Vagina (tissue), 2 donors: ENCODE measurements at regions not wholly inside any gene's neighbourhood (a gene's known extent, or its start where the extent isn't known, plus 50 kb on each side); places are given as distances from the start of the nearest gene placed in this dataset.
"Not testable (repeated sequence)": the region's sequence is repeated elsewhere in the genome, so short reads cannot be mapped to it uniquely, and the experiment has no call there.

Source experiments
- DNase-seq, 2 donors: peaks; one replicate each; pipeline ENCODE4 v3.0.0-alpha.2; 2017; ENCODE audit errors: extremely low spot score in 2 of 2
- H3K27ac ChIP-seq: fragments of 200-600 bp; sonication (generic); one replicate; pipeline ENCODE4 v1.5.1; 2019
- H3K27me3 ChIP-seq: fragments of 200-600 bp; sonication (generic); one replicate; pipeline ENCODE4 v1.5.1; 2019
- H3K36me3 ChIP-seq, 2 donors: fragments of 200-600 bp; sonication (generic); one replicate each; pipeline ENCODE4 v1.5.1; 2017 to 2019
- H3K4me1 ChIP-seq: fragments of 200-600 bp; sonication (generic); one replicate; pipeline ENCODE4 v1.5.1; 2019
- H3K4me3 ChIP-seq, 2 donors: fragments of 200-600 bp; sonication (generic); 1 replicate in 1 of 2; 2 replicates in 1 of 2; pipeline ENCODE4 v1.5.1; 2016 to 2019
- H3K9me3 ChIP-seq: fragments of 200-600 bp; sonication (generic); one replicate; pipeline ENCODE4 v1.5.1; 2019
- POLR2A ChIP-seq, 2 donors: fragments of 450-650 bp; IDR thresholded peaks; one replicate each; pipeline ENCODE4 v1.6.1; 2017; ENCODE audit warnings: antibody characterized with exemption in 2 of 2, mild to moderate bottlenecking in 2 of 2, moderate library complexity in 2 of 2
- POLR2AphosphoS5 ChIP-seq, 2 donors: sonication (generic); formaldehyde crosslinking; IDR thresholded peaks; one replicate each; pipeline ENCODE4 v1.9.0; 2017; ENCODE audit warnings: antibody characterized with exemption in 2 of 2, mild to moderate bottlenecking in 2 of 2, low read depth in 1 of 2; ENCODE audit not compliant: insufficient read depth in 1 of 2
- intact Hi-C: fragments of 100-400 bp; cut with DNase I; formaldehyde crosslinking; loops from one replicate; pipeline ENCODE4 v1.15.1; 2023
- TF ChIP-seq, protein P1 (sequence below), 3 experiments: fragments of 450-650 bp in 2 of 3; fragments of 200-600 bp in 1 of 3; sonication (generic) in 1 of 3; IDR thresholded peaks; one replicate each; pipeline ENCODE4 v1.5.1; 2017 to 2019; ENCODE audit warnings: antibody characterized with exemption in 3 of 3, mild to moderate bottlenecking in 2 of 3, moderate library complexity in 2 of 3

DNA sequence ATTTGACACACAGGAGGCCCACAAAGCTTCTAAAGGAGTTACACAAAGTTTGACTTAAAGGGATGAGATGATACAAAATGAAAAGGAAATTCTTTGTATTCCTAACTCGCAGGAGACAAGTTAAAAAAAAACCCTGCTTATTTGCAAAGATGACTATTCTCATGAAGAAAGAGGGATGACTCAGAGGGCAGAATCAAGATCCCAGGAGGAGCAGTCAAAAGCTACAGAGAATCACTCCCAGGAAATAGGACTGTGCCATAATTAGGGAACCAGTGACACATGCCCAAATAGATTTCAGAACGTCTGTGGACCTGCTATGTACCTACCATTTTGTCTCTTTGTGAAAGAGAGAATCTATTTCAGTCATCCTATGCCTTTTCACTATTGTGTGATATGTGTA is 103.5 kb upstream of the ARRDC3 start:
- no peaks in the 10 kb centered on the region for H3K9me3 ChIP-seq
- no peak overlapping the region for H3K4me3 ChIP-seq
- TF ChIP-seq, protein P1, sequence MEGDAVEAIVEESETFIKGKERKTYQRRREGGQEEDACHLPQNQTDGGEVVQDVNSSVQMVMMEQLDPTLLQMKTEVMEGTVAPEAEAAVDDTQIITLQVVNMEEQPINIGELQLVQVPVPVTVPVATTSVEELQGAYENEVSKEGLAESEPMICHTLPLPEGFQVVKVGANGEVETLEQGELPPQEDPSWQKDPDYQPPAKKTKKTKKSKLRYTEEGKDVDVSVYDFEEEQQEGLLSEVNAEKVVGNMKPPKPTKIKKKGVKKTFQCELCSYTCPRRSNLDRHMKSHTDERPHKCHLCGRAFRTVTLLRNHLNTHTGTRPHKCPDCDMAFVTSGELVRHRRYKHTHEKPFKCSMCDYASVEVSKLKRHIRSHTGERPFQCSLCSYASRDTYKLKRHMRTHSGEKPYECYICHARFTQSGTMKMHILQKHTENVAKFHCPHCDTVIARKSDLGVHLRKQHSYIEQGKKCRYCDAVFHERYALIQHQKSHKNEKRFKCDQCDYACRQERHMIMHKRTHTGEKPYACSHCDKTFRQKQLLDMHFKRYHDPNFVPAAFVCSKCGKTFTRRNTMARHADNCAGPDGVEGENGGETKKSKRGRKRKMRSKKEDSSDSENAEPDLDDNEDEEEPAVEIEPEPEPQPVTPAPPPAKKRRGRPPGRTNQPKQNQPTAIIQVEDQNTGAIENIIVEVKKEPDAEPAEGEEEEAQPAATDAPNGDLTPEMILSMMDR (IDR thresholded peaks at IDR 0.05): no peak
- TF ChIP-seq POLR2A (IDR thresholded peaks at IDR 0.05) (no peak), POLR2AphosphoS5 (IDR thresholded peaks at IDR 0.05; ENCODE audit: insufficient read depth in 1 of 2, low read depth in 1 of 2) (no peak)
- intact Hi-C loops: no loop called here
- H3K36me3 ChIP-seq: no peaks in the 10 kb centered on the region
- H3K27ac ChIP-seq: no peak overlapping the region
- H3K27me3 ChIP-seq: no peaks in the 10 kb centered on the region
- no peak for DNase-seq
- H3K4me1 ChIP-seq: no peaks in the 10 kb centered on the region

DNA sequence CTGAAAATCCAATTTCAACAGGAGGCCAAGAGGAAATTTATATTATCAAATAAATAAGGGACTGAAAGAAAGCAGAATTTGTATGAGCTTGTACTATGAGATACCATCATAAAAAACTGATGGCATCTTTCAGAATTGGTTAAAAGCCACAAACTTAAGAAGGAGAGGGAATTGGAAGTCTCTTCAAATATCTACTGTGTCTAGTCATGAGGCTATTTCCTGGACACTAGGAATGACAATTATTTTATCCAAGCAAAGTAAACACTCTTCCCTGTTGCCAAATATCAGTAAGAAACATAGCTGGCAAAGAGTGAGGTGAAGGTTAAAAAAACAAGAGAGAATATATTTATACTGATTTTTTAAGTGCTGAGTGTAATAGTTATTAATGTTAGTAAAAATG is 101.5 kb upstream of the ARRDC3 start:
- DNase-seq: no peak
- H3K27ac ChIP-seq: no peak overlapping the region
- H3K9me3 ChIP-seq: no peaks in the 10 kb centered on the region
- intact Hi-C loops: no loop called here
- H3K4me1 ChIP-seq: no peaks in the 10 kb centered on the region
- H3K36me3 ChIP-seq: no peaks in the 10 kb centered on the region
- no peaks in the 10 kb centered on the region for H3K27me3 ChIP-seq
- TF ChIP-seq, protein P1 (IDR thresholded peaks at IDR 0.05): no peak
- TF ChIP-seq POLR2AphosphoS5 (IDR thresholded peaks at IDR 0.05; ENCODE audit: insufficient read depth in 1 of 2, low read depth in 1 of 2): no peak
- no peak for TF ChIP-seq POLR2A (IDR thresholded peaks at IDR 0.05)
- no peak overlapping the region for H3K4me3 ChIP-seq

DNA sequence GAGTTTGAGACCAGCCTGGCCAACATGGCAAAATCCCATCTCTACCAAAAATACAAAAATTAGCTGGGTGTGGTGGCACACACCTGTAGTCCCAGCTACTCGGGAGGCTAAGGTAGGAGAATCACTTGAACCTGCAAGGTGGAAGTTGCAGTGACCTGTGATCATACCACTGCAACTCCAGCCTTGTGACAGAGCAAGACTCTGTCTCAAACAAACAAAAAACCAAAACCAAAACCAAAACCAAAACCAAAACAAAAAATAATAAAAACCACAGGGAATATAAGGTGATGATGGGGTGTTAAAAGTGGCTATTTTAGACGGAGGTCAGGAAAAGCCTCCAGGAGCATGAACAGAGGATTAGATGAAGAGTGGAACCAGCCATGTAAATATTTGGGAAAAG is 96.3 kb upstream of the ARRDC3 start:
- H3K9me3 ChIP-seq, H3K27me3 ChIP-seq, H3K27ac ChIP-seq, intact Hi-C loops, H3K4me1 ChIP-seq, H3K4me3 ChIP-seq, H3K36me3 ChIP-seq, DNase-seq: not testable (repeated sequence)

DNA sequence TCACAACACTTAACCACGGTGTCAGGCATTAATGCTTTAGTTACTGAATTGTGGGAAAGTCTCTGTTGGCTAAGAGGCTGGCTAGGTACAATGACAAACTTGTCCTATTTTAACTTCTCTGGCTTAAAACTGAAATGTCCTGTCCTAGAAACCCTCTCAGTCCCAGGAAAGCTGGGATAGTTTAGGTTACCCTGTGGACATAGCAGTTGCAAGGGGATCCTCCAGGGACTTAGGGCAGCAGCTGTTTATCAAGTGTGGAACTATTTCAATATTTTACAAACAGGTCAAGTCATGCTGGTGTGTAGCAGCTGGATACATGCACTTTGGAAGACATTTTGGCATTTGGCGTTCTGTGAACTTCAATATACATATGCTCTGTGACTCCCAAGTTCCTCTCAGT is 95.0 kb upstream of the ARRDC3 start:
- no peaks in the 10 kb centered on the region for H3K36me3 ChIP-seq
- TF ChIP-seq POLR2AphosphoS5 (IDR thresholded peaks at IDR 0.05; ENCODE audit: insufficient read depth in 1 of 2, low read depth in 1 of 2): no peak
- TF ChIP-seq, protein P1 (IDR thresholded peaks at IDR 0.05): no peak
- TF ChIP-seq POLR2A (IDR thresholded peaks at IDR 0.05): no peak
- no peaks in the 10 kb centered on the region for H3K9me3 ChIP-seq
- intact Hi-C loops: no loop called here
- no peak overlapping the region for H3K4me3 ChIP-seq
- no peak overlapping the region for H3K27ac ChIP-seq
- no peaks in the 10 kb centered on the region for H3K4me1 ChIP-seq
- DNase-seq: no peak
- H3K27me3 ChIP-seq: no peaks in the 10 kb centered on the region

DNA sequence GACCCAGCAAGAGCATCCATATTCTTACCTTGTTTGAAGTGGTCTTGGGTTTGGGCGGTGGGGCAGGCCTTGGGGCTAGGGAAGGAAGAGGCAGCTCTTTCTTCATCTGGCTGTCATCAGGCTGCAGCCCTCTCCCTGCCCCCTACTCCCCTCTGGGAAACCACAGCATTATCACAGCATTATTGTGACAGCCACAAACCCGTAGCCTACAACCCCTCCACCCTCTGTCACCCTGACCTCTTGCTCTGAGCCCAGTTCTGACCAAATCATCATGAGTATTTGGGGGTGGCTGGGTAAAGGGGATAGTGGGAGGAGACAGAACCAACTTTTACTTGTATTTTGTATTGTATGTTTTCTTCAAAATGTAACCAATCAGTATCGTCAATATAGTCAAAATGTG is 94.3 kb upstream of the ARRDC3 start:
- intact Hi-C loops: no loop called here
- H3K4me1 ChIP-seq: no peaks in the 10 kb centered on the region
- H3K27ac ChIP-seq: no peak overlapping the region
- H3K27me3 ChIP-seq: no peaks in the 10 kb centered on the region
- H3K36me3 ChIP-seq: no peaks in the 10 kb centered on the region
- TF ChIP-seq POLR2AphosphoS5 (IDR thresholded peaks at IDR 0.05; ENCODE audit: insufficient read depth in 1 of 2, low read depth in 1 of 2) (no peak), POLR2A (IDR thresholded peaks at IDR 0.05) (no peak)
- TF ChIP-seq, protein P1 (IDR thresholded peaks at IDR 0.05): no peak
- DNase-seq: no peak
- no peak overlapping the region for H3K4me3 ChIP-seq
- no peaks in the 10 kb centered on the region for H3K9me3 ChIP-seq

DNA sequence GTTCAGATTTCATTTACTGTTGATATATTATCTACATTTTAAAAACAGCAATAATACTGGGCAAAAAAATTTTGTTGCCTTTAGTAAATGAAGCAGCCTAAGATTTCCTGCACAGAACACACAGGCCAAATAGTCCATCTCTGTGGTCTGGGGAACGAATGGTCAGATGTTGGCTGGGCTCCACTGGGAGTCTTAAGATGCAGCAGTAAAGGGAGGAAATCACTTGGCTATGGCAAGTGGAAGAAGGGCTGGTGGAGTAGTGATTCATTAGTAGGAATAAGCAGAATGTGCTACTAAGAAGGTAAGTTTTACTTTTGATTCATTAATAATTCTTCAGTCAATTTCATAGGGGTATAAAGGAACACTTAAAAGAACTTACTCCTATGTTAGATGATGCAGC is 91.1 kb upstream of the ARRDC3 start:
- H3K4me3 ChIP-seq: no peak overlapping the region
- intact Hi-C loops: no loop called here
- no peak overlapping the region for H3K27ac ChIP-seq
- TF ChIP-seq, protein P1 (IDR thresholded peaks at IDR 0.05): no peak
- DNase-seq: no peak
- no peaks in the 10 kb centered on the region for H3K9me3 ChIP-seq
- H3K36me3 ChIP-seq: no peaks in the 10 kb centered on the region
- no peaks in the 10 kb centered on the region for H3K27me3 ChIP-seq
- no peaks in the 10 kb centered on the region for H3K4me1 ChIP-seq
